T-helper 22 cell (primary cell): ENCODE measurements at regions not wholly inside any gene's neighbourhood (a gene's known extent, or its start where the extent isn't known, plus 50 kb on each side); places are given as distances from the start of the nearest gene placed in this dataset.

Source experiments
- DNase-seq: peaks from one replicate; pipeline ENCODE4 v3.0.0-alpha.2; 2020; ENCODE audit warnings: low read depth

- DNase-seq, result no peak
Measured at GRCh38 chr22:47456031-47456430, 693.6 kb downstream of the TBC1D22A start.

- DNase-seq, result no peak
Measured at GRCh38 chr22:47453049-47453448, 690.6 kb downstream of the TBC1D22A start.

- no peak for DNase-seq
Measured at GRCh38 chr22:47452184-47452583, 689.7 kb downstream of the TBC1D22A start.

GRCh38 chr22:47450876-47451475 is 688.5 kb downstream of the TBC1D22A start:
- DNase-seq, result no peak

- no peak for DNase-seq
Measured at GRCh38 chr22:47449508-47450270, 687.2 kb downstream of the TBC1D22A start.

- no peak for DNase-seq
Measured at GRCh38 chr22:47448231-47449223, 686.1 kb downstream of the TBC1D22A start.

- DNase-seq, result no peak
Measured at GRCh38 chr22:47446821-47447810, 684.7 kb downstream of the TBC1D22A start.

GRCh38 chr22:47446331-47446730 is 683.9 kb downstream of the TBC1D22A start:
- DNase-seq, result no peak

GRCh38 chr22:47445716-47446290 is 683.4 kb downstream of the TBC1D22A start:
- DNase-seq, result no peak

- no peak for DNase-seq
Measured at GRCh38 chr22:47445212-47445611, 682.8 kb downstream of the TBC1D22A start.

GRCh38 chr22:47444746-47445065 is 682.3 kb downstream of the TBC1D22A start:
- no peak for DNase-seq

- no peak for DNase-seq
Measured at GRCh38 chr22:47443836-47444745, 681.6 kb downstream of the TBC1D22A start.

GRCh38 chr22:47442821-47443220 is 680.4 kb downstream of the TBC1D22A start:
- no peak for DNase-seq

GRCh38 chr22:47439643-47440265 is 677.3 kb downstream of the TBC1D22A start:
- no peak for DNase-seq

GRCh38 chr22:47437636-47438035 is 675.2 kb downstream of the TBC1D22A start:
- no peak for DNase-seq

- no peak for DNase-seq
Measured at GRCh38 chr22:47437110-47437509, 674.7 kb downstream of the TBC1D22A start.

GRCh38 chr22:47435826-47436225 is 673.4 kb downstream of the TBC1D22A start:
- DNase-seq, result no peak

GRCh38 chr22:47435204-47435487 is 672.7 kb downstream of the TBC1D22A start:
- no peak for DNase-seq

GRCh38 chr22:47434336-47435203 is 672.1 kb downstream of the TBC1D22A start:
- no peak for DNase-seq
